Mucosa of descending colon (tissue), 3 donors: ENCODE measurements at regions not wholly inside any gene's neighbourhood (a gene's known extent, or its start where the extent isn't known, plus 50 kb on each side); places are given as distances from the start of the nearest gene placed in this dataset.

Experiments used
- ATAC-seq: fragments of 200-7000 bp; cut with Tn5 transposase; one replicate; pipeline ENCODE4 v1.9.1; 2020; ENCODE audit warnings: mild to moderate bottlenecking, moderate library complexity
- DNase-seq, 3 donors: peaks; one replicate each; pipeline ENCODE4 v3.0.0-alpha.2; 2020
- H3K36me3 ChIP-seq: fragments of 200-600 bp; one replicate; pipeline ENCODE4 v1.8.0; 2021; ENCODE audit warnings: low read depth, mild to moderate bottlenecking
- H3K4me1 ChIP-seq: fragments of 200-600 bp; one replicate; pipeline ENCODE4 v1.8.0; 2021; ENCODE audit warnings: low read depth, mild to moderate bottlenecking
- H3K4me3 ChIP-seq: fragments of 200-600 bp; one replicate; pipeline ENCODE4 v1.8.0; 2021; ENCODE audit warnings: mild to moderate bottlenecking
- H3K9me3 ChIP-seq: fragments of 200-600 bp; one replicate; pipeline ENCODE4 v1.8.0; 2021; ENCODE audit warnings: mild to moderate bottlenecking
- intact Hi-C, 2 donors: fragments of 100-400 bp; cut with DNase I in 1 of 2; cut with micrococcal nuclease in 1 of 2; formaldehyde crosslinking; loops; one replicate each; pipeline versions ENCODE4 v1.11.0 to v1.11.1; 2022; cut with DNase I, micrococcal nuclease
- TF ChIP-seq, protein P1 (sequence below): fragments of 200-600 bp; IDR thresholded peaks from one replicate; pipeline ENCODE4 v1.8.0; 2022; ENCODE audit warnings: antibody characterized with exemption, mild to moderate bottlenecking
- donor health status: DM: no; HTN: no; CAD: no; lungs with moderate emphysema.
- donor health status: DM: no; HTN: no; CAD: no.
- donor health status: DM: no; HTN: yes; CAD: no.

DNA sequence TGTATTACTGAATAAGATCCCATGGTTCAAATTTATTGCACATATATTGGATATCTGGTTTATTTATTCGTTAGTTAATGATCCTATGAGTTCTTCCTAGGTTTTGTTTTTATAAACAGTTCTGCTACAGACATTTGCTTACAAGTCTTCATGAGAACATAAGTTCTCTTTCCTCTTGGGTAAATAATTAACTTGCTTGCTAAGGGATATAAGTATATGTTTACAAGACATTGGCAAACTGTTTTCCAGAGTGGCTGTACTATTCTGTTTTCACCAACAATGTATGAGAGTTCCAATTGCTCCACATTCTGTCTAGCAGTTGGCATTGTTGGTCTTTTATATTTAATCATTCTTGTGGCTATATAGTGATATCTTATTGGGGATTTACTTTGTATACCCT lies 341.8 kb upstream of the GBE1 start:
- DNase-seq (no peak), ATAC-seq (no peak)
- intact Hi-C loops, result no loop called here

DNA sequence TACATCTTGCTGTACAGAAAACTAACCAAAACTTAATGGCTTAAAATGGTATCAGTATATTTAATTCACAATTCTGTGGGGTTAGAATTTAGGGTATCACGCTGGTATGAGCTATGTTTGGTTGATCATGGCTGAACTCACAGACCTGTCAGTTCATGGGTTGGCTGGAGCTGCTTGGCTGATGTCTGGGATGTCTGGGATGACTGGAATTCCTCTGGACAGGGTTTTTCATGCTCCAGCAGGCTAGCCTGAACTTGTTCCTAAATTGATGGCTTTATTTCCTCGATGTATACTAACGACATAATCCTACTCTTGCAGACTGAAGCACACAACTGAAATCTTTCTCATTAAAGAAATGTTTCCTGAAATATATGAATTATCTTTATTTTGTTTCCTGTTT lies 338.9 kb upstream of the GBE1 start:
- DNase-seq, result no peak
- no peak for ATAC-seq
- Histone ChIP-seq H3K36me3 (no peaks in the 10 kb centered on the region), H3K4me1 (no peaks in the 10 kb centered on the region), H3K9me3 (no peaks in the 10 kb centered on the region), H3K4me3 (no peak overlapping the region)
- TF ChIP-seq, protein P1, sequence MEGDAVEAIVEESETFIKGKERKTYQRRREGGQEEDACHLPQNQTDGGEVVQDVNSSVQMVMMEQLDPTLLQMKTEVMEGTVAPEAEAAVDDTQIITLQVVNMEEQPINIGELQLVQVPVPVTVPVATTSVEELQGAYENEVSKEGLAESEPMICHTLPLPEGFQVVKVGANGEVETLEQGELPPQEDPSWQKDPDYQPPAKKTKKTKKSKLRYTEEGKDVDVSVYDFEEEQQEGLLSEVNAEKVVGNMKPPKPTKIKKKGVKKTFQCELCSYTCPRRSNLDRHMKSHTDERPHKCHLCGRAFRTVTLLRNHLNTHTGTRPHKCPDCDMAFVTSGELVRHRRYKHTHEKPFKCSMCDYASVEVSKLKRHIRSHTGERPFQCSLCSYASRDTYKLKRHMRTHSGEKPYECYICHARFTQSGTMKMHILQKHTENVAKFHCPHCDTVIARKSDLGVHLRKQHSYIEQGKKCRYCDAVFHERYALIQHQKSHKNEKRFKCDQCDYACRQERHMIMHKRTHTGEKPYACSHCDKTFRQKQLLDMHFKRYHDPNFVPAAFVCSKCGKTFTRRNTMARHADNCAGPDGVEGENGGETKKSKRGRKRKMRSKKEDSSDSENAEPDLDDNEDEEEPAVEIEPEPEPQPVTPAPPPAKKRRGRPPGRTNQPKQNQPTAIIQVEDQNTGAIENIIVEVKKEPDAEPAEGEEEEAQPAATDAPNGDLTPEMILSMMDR, result no peak
- intact Hi-C loops, result no loop called here

More for the DNA sequence above, 341.8 kb upstream of the GBE1 start:
- Histone ChIP-seq H3K36me3 (no peaks in the 10 kb centered on the region), H3K4me3 (no peak overlapping the region), H3K9me3 (no peaks in the 10 kb centered on the region), H3K4me1 (no peaks in the 10 kb centered on the region)
- TF ChIP-seq, protein P1, result no peak

DNA sequence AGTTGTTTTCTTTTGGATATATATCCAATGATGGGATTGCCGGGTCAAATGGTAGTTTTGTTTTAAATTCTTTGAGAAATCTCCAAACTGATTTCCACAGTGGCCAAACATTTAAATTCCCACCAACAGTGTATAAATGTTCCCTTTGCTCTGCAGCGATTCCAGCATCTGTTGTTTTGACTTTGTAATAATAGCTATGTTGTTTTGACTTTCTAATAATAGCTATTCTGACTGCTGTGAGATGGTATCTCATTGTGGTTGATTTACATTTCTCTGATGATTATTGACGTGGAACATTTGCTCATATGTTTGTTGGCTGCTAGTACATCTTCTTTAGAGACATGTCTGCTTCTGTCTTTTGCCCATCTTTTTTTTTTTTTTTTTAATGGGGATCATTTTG lies 332.2 kb upstream of the GBE1 start:
- intact Hi-C loops, result no loop called here
- no peak for DNase-seq
- no peak for ATAC-seq

DNA sequence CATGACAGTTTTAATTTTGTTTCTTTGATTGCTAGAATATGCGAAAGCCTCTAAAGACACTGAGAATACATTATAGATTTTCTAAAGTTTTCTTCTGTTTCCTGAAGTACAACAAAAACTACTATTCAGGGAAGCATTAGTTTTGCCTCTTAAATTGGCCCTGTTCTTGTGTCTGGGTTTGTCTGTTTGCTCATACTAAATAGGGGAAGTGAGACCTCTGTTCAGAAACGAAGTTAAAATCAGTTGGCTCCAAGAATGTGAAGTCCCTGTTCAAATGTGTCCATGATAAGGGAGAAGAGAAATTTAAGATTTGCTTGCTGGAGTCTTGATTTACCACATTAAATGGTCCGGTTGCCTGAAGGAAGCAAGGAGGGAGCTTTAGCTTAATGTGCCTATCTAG lies 327.3 kb upstream of the GBE1 start:
- TF ChIP-seq, protein P1, result no peak
- Histone ChIP-seq H3K9me3 (peaks cover 3% of the 10 kb centered on the region), H3K4me1 (no peaks in the 10 kb centered on the region), H3K36me3 (no peaks in the 10 kb centered on the region), H3K4me3 (no peak overlapping the region)
- ATAC-seq, result no peak
- DNase-seq, result no peak
- intact Hi-C loops, result no loop called here

More for the DNA sequence above, 332.2 kb upstream of the GBE1 start:
- H3K36me3 ChIP-seq, result no peaks in the 10 kb centered on the region
- no peaks in the 10 kb centered on the region for H3K4me1 ChIP-seq
- H3K4me3 ChIP-seq, result no peak overlapping the region
- H3K9me3 ChIP-seq, result peaks cover 3% of the 10 kb centered on the region
- TF ChIP-seq, protein P1, result no peak

DNA sequence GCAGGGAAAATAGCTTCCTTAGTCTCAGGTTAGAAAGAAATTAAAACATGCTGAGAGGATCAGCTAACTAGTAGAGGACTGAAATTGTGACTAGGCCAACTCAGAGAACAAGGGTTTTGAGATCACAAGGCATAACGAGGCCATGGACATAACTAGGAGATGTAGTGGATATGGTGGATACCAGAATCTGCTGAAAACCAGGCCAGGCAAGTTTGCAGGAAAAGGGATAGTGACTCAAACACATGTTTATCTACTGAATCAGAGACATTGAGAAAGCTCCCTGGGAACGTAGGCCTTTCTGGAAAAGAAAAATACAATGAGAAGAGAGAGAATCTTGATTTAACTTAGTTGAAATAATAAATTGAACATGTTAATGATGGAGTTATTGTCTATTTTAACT lies 326.5 kb upstream of the GBE1 start:
- ATAC-seq, result no peak
- no peak for DNase-seq
- no peaks in the 10 kb centered on the region for H3K9me3 ChIP-seq
- TF ChIP-seq, protein P1, result no peak
- H3K36me3 ChIP-seq, result no peaks in the 10 kb centered on the region
- H3K4me3 ChIP-seq, result no peak overlapping the region
- intact Hi-C loops, result no loop called here
- no peaks in the 10 kb centered on the region for H3K4me1 ChIP-seq

DNA sequence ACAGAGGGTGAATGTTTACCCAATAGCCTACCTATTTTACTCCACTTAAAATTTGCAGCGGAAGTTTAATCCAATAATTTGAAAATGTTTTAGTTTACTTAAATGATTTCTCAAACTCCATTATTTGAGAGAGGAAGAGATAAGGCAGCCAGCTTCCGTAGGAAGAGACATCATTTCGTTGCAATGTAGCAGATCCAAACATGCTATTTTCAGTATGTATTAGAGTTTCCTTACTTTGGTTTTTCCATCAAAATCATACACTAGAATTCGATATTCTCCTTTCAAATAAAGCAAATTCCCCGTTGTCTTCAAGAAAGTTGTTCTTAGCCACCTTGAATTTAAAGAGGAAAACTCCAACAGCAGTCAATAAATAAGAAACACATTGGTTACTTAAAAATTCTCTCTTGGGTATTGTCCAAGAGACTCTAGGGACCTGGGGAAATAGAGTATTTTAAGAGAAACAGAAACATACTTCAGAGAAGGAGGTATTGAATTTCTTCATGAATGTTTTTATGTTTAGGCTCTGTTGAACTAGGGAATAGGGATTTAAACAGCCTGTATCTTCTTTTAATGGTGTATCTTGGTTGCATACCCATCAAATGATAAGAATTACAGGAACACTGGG lies 324.5 kb upstream of the GBE1 start:
- H3K4me1 ChIP-seq, result no peaks in the 10 kb centered on the region
- TF ChIP-seq, protein P1, result no peak
- intact Hi-C loops, result no loop called here
- DNase-seq (no peak), ATAC-seq (no peak)
- H3K36me3 ChIP-seq, result no peaks in the 10 kb centered on the region
- no peaks in the 10 kb centered on the region for H3K9me3 ChIP-seq
- no peak overlapping the region for H3K4me3 ChIP-seq
